ENCODE measurements at regions not wholly inside any gene's neighbourhood (a gene's known extent, or its start where the extent isn't known, plus 50 kb on each side); places are given as distances from the start of the nearest gene placed in this dataset.
"Not testable (repeated sequence)": the region's sequence is repeated elsewhere in the genome, so short reads cannot be mapped to it uniquely, and the experiment has no call there.

GRCh38 chr7:13631207-13632049, 358.0 kb downstream of the ETV1 start:
- DNase-seq = not testable (repeated sequence)

DNA sequence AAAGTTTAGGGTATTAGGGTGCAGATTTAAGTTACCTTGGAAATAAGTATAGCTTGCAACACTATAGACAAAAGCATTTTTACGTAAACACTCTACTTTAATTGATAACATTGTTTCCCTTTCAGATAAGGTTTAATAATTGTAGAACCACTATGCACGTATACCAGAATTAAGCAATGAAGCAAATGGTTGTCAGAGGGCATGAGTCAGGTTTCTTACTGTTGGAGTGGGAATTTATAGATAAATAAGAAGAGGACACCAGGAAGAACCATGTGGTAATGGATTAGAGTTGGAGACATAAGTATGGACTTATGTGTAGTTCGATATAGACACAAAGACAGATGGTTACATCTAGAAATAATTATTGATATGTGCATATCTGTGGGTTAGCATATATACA, 355.6 kb downstream of the ETV1 start:
- no peak for DNase-seq

DNA sequence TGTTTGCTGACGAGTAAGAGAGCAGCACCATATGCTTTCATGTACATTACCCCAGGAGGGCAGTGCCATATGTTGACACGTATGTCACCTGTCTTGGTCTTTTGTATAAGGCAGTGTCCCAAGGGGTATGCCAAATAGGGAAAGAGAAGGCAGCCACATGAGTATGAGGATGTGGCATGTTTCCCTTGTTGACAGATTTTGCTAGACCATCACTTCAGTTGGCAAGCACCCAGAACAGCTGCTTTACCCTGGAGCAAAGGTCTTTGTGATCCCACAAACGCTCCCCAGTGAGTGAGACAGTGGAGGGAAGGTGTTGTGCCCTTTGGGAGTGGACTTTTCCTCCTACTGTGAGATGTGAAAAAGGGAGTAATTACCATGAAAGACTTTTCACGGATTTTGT, 350.1 kb downstream of the ETV1 start:
- DNase-seq = no peak

DNA sequence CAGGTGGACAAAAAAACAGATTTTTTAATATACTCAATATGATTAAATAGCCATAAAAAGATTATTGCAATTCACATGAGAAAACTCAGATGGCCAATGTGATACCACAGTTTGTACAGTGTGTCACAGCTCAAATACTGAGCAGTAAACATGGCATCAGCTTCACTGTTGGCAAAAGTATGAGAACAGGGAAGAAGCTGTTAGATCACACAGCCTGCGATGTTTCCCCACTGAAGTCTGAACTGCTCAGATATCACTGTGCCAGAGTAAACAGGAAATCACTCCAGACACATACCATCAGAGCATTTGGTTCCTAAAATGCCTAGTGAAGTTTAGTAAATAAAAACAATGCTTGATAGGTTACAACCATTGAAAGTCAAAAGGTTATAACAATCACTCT, 347.8 kb downstream of the ETV1 start:
- DNase-seq = no peak

- no peak for DNase-seq
Observed at GRCh38 chr7:13651167-13651566, 338.3 kb downstream of the ETV1 start.

DNA sequence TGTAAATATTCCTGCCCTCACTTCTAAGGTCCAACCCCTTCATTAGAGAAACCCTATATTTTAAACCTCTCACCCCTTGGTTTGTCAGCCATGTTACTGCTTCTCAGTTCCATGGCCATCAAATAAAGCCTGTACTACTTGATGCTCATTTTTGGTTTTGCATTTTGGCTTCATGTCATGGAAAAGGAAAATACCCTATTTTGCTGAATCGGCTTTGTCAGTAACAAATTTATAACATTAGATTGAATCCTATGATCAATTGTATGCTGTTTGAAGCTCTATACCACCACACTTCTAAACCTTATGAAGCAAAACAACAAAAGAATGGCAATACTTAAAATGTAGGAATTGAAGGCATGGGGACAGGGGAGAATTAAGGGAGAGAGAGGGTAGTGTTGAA, 333.1 kb downstream of the ETV1 start:
- no peak for DNase-seq

- no peak for DNase-seq
Observed at GRCh38 chr7:13673290-13673689, 316.2 kb downstream of the ETV1 start.

- DNase-seq = no peak
Observed at GRCh38 chr7:13682626-13683025, 306.8 kb downstream of the ETV1 start.

- DNase-seq = no peak
Observed at GRCh38 chr7:13687500-13687899, 302.0 kb downstream of the ETV1 start.

- DNase-seq = no peak
Observed at GRCh38 chr7:13692548-13692947, 296.9 kb downstream of the ETV1 start.

GRCh38 chr7:13702251-13702650, 287.2 kb downstream of the ETV1 start:
- no peak for DNase-seq

- no peak for DNase-seq
Observed at GRCh38 chr7:13708670-13709069, 280.8 kb downstream of the ETV1 start.

DNA sequence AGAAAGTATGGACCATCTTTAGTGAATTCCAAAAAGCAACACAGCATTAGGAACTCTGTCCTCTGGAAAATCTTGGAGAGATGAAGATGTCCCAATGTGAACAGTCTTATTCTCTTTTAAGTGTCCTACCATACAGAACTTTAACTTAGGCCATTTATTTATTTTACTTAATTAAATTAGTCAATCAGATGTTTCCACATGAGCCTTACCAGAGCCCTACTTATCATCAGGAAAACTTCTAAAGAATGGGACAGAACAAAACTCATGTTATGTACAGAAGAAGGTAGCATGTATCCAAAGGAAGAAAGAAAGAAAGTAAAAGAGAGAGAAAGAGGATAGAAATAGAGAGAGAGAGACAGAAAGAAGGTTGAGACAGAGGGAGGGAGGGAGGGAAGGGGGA, 276.4 kb downstream of the ETV1 start:
- DNase-seq = no peak

GRCh38 chr7:13715534-13715933, 273.9 kb downstream of the ETV1 start:
- no peak for DNase-seq

GRCh38 chr7:13717031-13717430, 272.4 kb downstream of the ETV1 start:
- DNase-seq = no peak

DNA sequence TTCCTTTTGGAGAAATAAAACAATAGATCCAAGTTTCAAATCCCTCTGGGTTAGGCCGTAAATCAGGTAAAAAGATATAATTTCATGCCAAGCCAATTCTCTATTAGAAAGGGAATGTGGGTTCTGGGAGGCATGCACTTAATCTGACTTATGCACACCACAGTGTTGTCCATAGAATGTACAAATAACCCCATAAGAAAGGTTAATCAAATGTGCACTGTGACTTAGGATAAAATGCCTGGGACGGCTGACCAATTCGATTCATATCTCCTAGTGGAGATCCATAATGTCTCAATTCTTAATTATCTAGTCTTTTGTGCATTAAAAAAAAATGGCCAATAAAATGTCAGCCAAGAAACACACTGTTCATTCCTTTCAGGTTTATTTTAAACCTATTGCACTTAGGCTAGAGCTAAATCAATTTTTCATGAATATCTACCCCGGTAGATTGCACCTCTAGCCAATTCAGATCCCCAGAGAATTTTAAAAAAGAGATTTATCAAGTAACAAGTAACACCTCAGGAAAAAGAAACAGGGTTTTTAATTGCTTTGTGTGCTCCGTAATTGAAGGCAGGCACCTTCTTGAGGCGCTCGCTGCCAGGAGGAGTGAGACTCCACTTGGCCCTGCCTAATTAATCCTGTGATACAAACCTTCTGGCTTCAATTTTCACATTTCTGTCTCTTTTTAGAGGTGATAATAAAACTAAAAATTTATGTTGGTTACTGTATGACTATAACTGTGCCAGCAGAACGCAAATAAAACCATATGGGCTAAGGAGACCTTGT, 265.1 kb downstream of the ETV1 start:
- DNase-seq = no peak

GRCh38 chr7:13724977-13725566, 264.4 kb downstream of the ETV1 start:
- no peak for DNase-seq

GRCh38 chr7:13725591-13725990, 263.9 kb downstream of the ETV1 start:
- DNase-seq = no peak

- DNase-seq = no peak
Observed at GRCh38 chr7:13727279-13727678, 262.2 kb downstream of the ETV1 start.

DNA sequence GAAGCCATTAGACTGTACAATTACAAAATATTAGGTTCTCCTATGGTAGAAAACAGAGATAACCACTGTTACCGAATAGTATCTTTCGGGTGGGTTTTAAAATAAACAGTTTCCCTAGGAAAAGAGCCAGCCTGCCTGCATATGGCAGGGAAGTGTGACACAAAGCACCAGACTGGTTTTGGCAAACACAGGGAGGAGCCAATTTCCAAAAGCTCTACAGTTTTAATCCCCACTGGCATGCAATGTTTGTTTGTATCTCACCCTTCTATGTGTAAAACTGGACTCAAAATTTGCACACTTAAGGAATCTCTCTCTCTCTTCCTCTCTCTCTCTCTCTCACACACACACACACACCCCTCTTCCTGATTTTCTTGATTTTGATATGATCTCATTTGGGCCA, 261.7 kb downstream of the ETV1 start:
- no peak for DNase-seq

DNA sequence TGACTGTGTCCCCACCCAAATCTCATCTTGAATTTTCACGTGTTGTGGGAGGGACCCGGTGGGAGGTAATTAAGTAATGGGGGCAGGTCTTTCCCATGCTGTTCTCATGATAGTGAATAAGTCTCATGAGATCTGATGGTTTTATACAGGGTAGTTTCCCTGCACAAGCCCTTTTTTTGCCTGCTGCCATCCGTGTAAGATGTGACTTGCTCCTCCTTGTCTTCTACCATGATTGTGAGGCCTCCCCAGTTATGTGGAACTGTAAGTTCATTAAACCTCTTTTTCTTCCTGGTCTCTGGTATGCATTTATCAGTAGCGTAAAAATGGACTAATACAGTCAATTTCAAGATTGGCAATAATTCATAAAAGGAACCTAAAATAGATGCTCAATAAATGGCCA, 261.0 kb downstream of the ETV1 start:
- DNase-seq = not testable (repeated sequence)

- no peak for DNase-seq
Observed at GRCh38 chr7:13731643-13732042, 257.8 kb downstream of the ETV1 start.

GRCh38 chr7:13737563-13737962, 251.9 kb downstream of the ETV1 start:
- DNase-seq = no peak

DNA sequence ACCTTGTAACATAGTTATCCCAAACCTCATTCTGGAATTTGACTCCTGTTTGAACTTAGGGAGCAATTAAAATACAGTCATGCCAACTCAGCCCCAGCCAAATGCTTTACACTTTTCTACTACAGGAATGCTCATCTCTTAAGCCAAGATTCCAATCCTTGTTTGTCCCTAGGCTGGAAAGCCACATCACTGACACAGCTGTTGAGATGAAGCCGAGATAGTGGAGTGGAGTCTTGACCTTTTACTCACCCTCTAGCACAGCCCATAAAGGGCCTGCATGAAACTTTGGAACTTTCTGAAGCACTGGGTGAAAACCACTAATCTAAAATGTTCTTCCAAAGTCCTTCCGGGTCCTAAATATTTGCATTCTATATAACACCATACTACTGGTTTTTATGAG, 247.3 kb downstream of the ETV1 start:
- no peak for DNase-seq

All from suppressor macrophage treated with lipopolysaccharide for 4 hours (primary cell).